MM.1S (cell line): ENCODE measurements at regions not wholly inside any gene's neighbourhood (a gene's known extent, or its start where the extent isn't known, plus 50 kb on each side); places are given as distances from the start of the nearest gene placed in this dataset.

ENCODE experiments used
- DNase-seq: peaks from one replicate; pipeline ENCODE4 v3.0.0-alpha.2; 2015
- H2AFZ ChIP-seq: fragments of 300-600 bp; sonication (generic); 2 replicates; pipeline ENCODE4 v1.6.0; 2016; ENCODE audit warnings: antibody characterized with exemption, low read length
- H3F3A ChIP-seq: fragments of 300-600 bp; sonication (generic); 2 replicates; pipeline ENCODE4 v1.6.1; 2016; ENCODE audit warnings: mild to moderate bottlenecking, antibody characterized with exemption, low read length, moderate library complexity, mixed read lengths; ENCODE audit not compliant: insufficient read depth
- H3K27ac ChIP-seq: fragments of 300-600 bp; sonication (generic); 2 replicates; pipeline ENCODE4 v1.5.1; 2016; ENCODE audit warnings: mild to moderate bottlenecking, low read length
- H3K27me3 ChIP-seq: fragments of 300-600 bp; sonication (generic); replicated peaks from 2 replicates; pipeline ENCODE4 v1.6.0; 2016; ENCODE audit warnings: low read length; ENCODE audit not compliant: insufficient read depth
- H3K36me3 ChIP-seq: fragments of 300-600 bp; sonication (generic); replicated peaks from 2 replicates; pipeline ENCODE4 v1.6.1; 2016; ENCODE audit warnings: mild to moderate bottlenecking, low read length, mixed read lengths; ENCODE audit not compliant: insufficient read depth
- H3K4me1 ChIP-seq: fragments of 300-600 bp; sonication (generic); 2 replicates; pipeline ENCODE4 v1.6.1; 2016; ENCODE audit warnings: low read length, mixed read lengths
- H3K4me2 ChIP-seq: fragments of 300-600 bp; sonication (generic); 2 replicates; pipeline ENCODE4 v1.6.0; 2016; ENCODE audit warnings: low read depth, low read length
- H3K4me3 ChIP-seq: fragments of 300-600 bp; sonication (generic); 2 replicates; pipeline ENCODE4 v1.5.1; 2016; ENCODE audit warnings: low read length, mixed read lengths
- H3K79me2 ChIP-seq: fragments of 300-600 bp; sonication (generic); 2 replicates; pipeline ENCODE4 v1.6.1; 2016; ENCODE audit warnings: mixed run types, low read length, mixed read lengths
- H3K9ac ChIP-seq: fragments of 300-600 bp; sonication (generic); 2 replicates; pipeline ENCODE4 v1.6.1; 2016; ENCODE audit warnings: low read length, mixed read lengths
- H3K9me2 ChIP-seq: fragments of 300-600 bp; sonication (generic); replicated peaks from 2 replicates; pipeline ENCODE4 v1.6.1; 2016; ENCODE audit warnings: mild to moderate bottlenecking, low read length, mixed read lengths; ENCODE audit not compliant: insufficient read depth
- H3K9me3 ChIP-seq: fragments of 300-600 bp; sonication (generic); replicated peaks from 2 replicates; pipeline ENCODE4 v1.6.1; 2016; ENCODE audit warnings: mild to moderate bottlenecking, low read length, mixed read lengths; ENCODE audit not compliant: insufficient read depth
- H4K20me1 ChIP-seq: fragments of 300-600 bp; sonication (generic); 2 replicates; pipeline ENCODE4 v1.6.1; 2016; ENCODE audit warnings: mild to moderate bottlenecking, low read length, moderate library complexity, mixed read lengths; ENCODE audit not compliant: insufficient read depth
- CTCF ChIP-seq: fragments of 300-600 bp; sonication (generic); IDR thresholded peaks from 2 replicates; pipeline ENCODE4 v1.5.1; 2016; ENCODE audit warnings: antibody characterized with exemption, low read length, mixed read lengths
- EZH2 ChIP-seq: fragments of 300-600 bp; sonication (generic); optimal IDR thresholded peaks from 2 replicates; pipeline ENCODE3; 2017; ENCODE audit warnings: low read depth, mild to moderate bottlenecking, antibody characterized with exemption, low read length, mixed read lengths
- EZH2phosphoT487 ChIP-seq: fragments of 300-600 bp; sonication (generic); IDR thresholded peaks from 2 replicates; pipeline ENCODE4 v1.6.1; 2018; ENCODE audit warnings: antibody characterized with exemption, low read length

GRCh38 chr3:23712656-23713559 is 92.8 kb upstream of the UBE2E1 start:
- Histone ChIP-seq H2AFZ (peak overlapping the region; percentile 4), H3K9me2 (no peaks in the 10 kb centered on the region), H3K79me2 (no peaks in the 10 kb centered on the region), H3K4me1 (peaks cover 26% of the 10 kb centered on the region), H3F3A (0 out of 2 replicates have a peak, but pooled peaks cover 4% of the 10 kb centered on the region), H3K27ac (peak overlapping the region; percentile 26; the same call in 1 of the 2 replicates), H3K4me3 (no peak overlapping the region), H3K9me3 (no peaks in the 10 kb centered on the region), H3K4me2 (peak overlapping the region; percentile 21), H4K20me1 (no peaks in the 10 kb centered on the region), H3K36me3 (no peaks in the 10 kb centered on the region), H3K9ac (no peak overlapping the region), H3K27me3 (no peaks in the 10 kb centered on the region)
- DNase-seq = peak; percentile 52
- TF ChIP-seq EZH2 (no peak), EZH2phosphoT487 (no peak), CTCF (no peak)

GRCh38 chr3:23713641-23714040 is 92.1 kb upstream of the UBE2E1 start:
- peak overlapping the region; percentile 26; the same call in 1 of the 2 replicates for H3K27ac ChIP-seq
- H3K9ac ChIP-seq = no peak overlapping the region
- no peak overlapping the region for H3K4me3 ChIP-seq
- no peaks in the 10 kb centered on the region for H3K36me3 ChIP-seq
- 0 out of 2 replicates have a peak, but pooled peaks cover 4% of the 10 kb centered on the region for H3F3A ChIP-seq
- H3K9me3 ChIP-seq = no peaks in the 10 kb centered on the region
- H4K20me1 ChIP-seq = no peaks in the 10 kb centered on the region
- no peaks in the 10 kb centered on the region for H3K79me2 ChIP-seq
- DNase-seq = no peak
- no peak overlapping the region for H2AFZ ChIP-seq
- peak overlapping the region; percentile 21 for H3K4me2 ChIP-seq
- H3K4me1 ChIP-seq = peaks cover 26% of the 10 kb centered on the region
- H3K9me2 ChIP-seq = no peaks in the 10 kb centered on the region
- TF ChIP-seq EZH2 (no peak), CTCF (no peak), EZH2phosphoT487 (no peak)
- H3K27me3 ChIP-seq = no peaks in the 10 kb centered on the region

- Histone ChIP-seq H3K4me3 (no peak overlapping the region), H3K9me2 (no peaks in the 10 kb centered on the region), H4K20me1 (no peaks in the 10 kb centered on the region), H3K4me1 (peaks cover 23% of the 10 kb centered on the region), H3K9ac (no peak overlapping the region), H3K79me2 (no peaks in the 10 kb centered on the region), H3K27me3 (no peaks in the 10 kb centered on the region), H3K27ac (no peak overlapping the region), H3K36me3 (no peaks in the 10 kb centered on the region), H3F3A (peaks cover 8% of the 10 kb centered on the region; the same call in 1 of the 2 replicates), H2AFZ (no peak overlapping the region), H3K4me2 (no peak overlapping the region), H3K9me3 (no peaks in the 10 kb centered on the region)
- DNase-seq = no peak
- TF ChIP-seq EZH2 (no peak), CTCF (no peak), EZH2phosphoT487 (no peak)
Observed at GRCh38 chr3:23720059-23720458, 85.7 kb upstream of the UBE2E1 start.
